ENCODE measurements at regions not wholly inside any gene's neighbourhood (a gene's known extent, or its start where the extent isn't known, plus 50 kb on each side); places are given as distances from the start of the nearest gene placed in this dataset.

DNA sequence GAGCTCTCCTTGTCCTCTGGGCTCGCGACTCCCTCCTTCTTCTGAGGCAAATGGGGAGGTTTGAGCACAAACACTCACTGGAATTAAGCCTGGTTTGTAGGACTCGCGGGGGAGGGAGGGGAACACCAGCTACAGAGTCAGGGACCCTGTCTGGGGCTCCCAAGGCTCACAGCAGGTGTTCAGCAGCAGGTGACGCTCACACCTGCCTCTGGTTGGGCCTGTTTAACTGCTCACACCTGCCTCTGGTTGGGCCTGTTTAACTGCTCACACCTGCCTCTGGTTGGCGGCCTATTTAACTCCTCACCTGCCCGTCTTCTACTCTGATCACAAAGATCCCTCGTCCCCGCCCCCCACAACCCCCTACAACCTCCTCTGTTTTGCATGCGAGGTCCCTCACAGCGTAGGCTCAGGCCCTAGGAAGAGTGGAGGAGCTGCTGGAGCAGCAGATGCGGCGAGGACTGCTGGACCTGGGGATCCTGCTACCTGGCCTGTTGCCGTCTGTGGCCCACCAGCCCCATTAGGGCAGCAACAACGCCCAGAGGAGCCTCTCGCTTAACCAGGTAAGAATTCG, 181.9 kb downstream of the ERMARD start (continued):
- TF ChIP-seq, protein P1, sequence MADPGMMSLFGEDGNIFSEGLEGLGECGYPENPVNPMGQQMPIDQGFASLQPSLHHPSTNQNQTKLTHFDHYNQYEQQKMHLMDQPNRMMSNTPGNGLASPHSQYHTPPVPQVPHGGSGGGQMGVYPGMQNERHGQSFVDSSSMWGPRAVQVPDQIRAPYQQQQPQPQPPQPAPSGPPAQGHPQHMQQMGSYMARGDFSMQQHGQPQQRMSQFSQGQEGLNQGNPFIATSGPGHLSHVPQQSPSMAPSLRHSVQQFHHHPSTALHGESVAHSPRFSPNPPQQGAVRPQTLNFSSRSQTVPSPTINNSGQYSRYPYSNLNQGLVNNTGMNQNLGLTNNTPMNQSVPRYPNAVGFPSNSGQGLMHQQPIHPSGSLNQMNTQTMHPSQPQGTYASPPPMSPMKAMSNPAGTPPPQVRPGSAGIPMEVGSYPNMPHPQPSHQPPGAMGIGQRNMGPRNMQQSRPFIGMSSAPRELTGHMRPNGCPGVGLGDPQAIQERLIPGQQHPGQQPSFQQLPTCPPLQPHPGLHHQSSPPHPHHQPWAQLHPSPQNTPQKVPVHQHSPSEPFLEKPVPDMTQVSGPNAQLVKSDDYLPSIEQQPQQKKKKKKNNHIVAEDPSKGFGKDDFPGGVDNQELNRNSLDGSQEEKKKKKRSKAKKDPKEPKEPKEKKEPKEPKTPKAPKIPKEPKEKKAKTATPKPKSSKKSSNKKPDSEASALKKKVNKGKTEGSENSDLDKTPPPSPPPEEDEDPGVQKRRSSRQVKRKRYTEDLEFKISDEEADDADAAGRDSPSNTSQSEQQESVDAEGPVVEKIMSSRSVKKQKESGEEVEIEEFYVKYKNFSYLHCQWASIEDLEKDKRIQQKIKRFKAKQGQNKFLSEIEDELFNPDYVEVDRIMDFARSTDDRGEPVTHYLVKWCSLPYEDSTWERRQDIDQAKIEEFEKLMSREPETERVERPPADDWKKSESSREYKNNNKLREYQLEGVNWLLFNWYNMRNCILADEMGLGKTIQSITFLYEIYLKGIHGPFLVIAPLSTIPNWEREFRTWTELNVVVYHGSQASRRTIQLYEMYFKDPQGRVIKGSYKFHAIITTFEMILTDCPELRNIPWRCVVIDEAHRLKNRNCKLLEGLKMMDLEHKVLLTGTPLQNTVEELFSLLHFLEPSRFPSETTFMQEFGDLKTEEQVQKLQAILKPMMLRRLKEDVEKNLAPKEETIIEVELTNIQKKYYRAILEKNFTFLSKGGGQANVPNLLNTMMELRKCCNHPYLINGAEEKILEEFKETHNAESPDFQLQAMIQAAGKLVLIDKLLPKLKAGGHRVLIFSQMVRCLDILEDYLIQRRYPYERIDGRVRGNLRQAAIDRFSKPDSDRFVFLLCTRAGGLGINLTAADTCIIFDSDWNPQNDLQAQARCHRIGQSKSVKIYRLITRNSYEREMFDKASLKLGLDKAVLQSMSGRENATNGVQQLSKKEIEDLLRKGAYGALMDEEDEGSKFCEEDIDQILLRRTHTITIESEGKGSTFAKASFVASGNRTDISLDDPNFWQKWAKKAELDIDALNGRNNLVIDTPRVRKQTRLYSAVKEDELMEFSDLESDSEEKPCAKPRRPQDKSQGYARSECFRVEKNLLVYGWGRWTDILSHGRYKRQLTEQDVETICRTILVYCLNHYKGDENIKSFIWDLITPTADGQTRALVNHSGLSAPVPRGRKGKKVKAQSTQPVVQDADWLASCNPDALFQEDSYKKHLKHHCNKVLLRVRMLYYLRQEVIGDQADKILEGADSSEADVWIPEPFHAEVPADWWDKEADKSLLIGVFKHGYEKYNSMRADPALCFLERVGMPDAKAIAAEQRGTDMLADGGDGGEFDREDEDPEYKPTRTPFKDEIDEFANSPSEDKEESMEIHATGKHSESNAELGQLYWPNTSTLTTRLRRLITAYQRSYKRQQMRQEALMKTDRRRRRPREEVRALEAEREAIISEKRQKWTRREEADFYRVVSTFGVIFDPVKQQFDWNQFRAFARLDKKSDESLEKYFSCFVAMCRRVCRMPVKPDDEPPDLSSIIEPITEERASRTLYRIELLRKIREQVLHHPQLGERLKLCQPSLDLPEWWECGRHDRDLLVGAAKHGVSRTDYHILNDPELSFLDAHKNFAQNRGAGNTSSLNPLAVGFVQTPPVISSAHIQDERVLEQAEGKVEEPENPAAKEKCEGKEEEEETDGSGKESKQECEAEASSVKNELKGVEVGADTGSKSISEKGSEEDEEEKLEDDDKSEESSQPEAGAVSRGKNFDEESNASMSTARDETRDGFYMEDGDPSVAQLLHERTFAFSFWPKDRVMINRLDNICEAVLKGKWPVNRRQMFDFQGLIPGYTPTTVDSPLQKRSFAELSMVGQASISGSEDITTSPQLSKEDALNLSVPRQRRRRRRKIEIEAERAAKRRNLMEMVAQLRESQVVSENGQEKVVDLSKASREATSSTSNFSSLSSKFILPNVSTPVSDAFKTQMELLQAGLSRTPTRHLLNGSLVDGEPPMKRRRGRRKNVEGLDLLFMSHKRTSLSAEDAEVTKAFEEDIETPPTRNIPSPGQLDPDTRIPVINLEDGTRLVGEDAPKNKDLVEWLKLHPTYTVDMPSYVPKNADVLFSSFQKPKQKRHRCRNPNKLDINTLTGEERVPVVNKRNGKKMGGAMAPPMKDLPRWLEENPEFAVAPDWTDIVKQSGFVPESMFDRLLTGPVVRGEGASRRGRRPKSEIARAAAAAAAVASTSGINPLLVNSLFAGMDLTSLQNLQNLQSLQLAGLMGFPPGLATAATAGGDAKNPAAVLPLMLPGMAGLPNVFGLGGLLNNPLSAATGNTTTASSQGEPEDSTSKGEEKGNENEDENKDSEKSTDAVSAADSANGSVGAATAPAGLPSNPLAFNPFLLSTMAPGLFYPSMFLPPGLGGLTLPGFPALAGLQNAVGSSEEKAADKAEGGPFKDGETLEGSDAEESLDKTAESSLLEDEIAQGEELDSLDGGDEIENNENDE (IDR thresholded peaks at IDR 0.05; ENCODE audit: insufficient replicate concordance, low read length) = no peak
- no peak for TF ChIP-seq BRCA1 (IDR thresholded peaks at IDR 0.05; ENCODE audit: low read depth, low read length)
- no peak for TF ChIP-seq BCL11A (IDR thresholded peaks at IDR 0.05; ENCODE audit: low read depth in 2 of 2, low read length in 2 of 2)

Measured in H1 (cell line).